HG02642 (cell line): ENCODE measurements at regions not wholly inside any gene's neighbourhood (a gene's known extent, or its start where the extent isn't known, plus 50 kb on each side); places are given as distances from the start of the nearest gene placed in this dataset.
"Not testable (repeated sequence)": the region's sequence is repeated elsewhere in the genome, so short reads cannot be mapped to it uniquely, and the experiment has no call there.

ENCODE experiments used
- ATAC-seq: cut with Tn5 transposase; IDR thresholded peaks from one replicate; pipeline ENCODE4 v1.9.1; 2021; ENCODE audit warnings: mild to moderate bottlenecking; ENCODE audit not compliant: unreplicated experiment, poor library complexity

- ATAC-seq: not testable (repeated sequence)
Observed at GRCh38 chr5:7263398-7264015, 132.4 kb upstream of the ADCY2 start.

- not testable (repeated sequence) for ATAC-seq
Observed at GRCh38 chr5:7265776-7266175, 130.2 kb upstream of the ADCY2 start.

DNA sequence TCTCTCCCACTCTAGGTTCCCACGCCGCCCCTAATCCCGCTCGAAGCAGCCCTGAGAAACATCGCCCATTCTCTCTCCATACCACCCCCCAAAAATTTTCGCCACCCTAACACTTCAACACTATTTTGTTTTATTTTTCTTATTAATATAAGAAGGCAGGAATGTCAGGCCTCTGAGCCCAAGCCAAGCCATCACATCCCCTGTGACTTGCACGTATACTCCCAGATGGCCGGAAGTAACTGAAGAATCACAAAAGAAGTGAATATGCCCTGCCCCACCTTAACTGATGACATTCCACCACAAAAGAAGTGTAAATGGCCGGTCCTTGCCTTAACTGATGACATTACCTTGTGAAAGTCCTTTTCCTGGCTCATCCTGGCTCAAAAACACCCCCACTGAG, 127.2 kb upstream of the ADCY2 start:
- not testable (repeated sequence) for ATAC-seq

DNA sequence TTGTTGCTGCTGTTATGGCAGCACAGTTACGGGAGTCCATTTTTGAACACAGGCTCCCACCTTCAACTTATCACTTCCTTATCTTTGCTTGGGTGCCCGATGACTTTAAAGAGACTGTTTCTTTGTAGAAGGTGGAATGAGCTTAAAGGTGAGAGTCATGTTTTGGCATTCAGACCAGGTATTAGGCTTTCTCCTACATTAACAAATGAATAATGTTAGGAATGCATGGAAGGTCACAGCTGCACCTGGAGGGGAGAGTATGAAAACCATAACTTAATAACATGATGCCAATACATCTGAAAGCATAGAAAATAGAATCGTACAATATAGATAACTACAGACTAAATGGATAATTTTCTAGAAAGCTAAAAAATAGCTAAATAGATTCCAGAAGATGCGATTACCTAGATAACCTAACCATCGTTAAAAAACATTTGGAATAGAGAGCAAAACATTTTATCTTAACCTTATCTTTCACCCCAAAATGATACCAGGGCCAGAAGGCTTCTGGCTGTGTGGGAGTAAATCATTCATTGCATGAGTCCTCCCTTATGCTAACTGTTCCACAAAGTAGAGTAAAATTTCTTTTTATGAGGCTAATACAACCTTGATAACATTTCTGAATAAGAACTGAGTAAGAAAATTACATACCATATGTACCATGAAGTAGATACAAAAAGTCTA, 126.2 kb upstream of the ADCY2 start:
- no peak for ATAC-seq

GRCh38 chr5:7271435-7272084, 124.4 kb upstream of the ADCY2 start:
- no peak for ATAC-seq

GRCh38 chr5:7272408-7272965, 123.5 kb upstream of the ADCY2 start:
- ATAC-seq: no peak

DNA sequence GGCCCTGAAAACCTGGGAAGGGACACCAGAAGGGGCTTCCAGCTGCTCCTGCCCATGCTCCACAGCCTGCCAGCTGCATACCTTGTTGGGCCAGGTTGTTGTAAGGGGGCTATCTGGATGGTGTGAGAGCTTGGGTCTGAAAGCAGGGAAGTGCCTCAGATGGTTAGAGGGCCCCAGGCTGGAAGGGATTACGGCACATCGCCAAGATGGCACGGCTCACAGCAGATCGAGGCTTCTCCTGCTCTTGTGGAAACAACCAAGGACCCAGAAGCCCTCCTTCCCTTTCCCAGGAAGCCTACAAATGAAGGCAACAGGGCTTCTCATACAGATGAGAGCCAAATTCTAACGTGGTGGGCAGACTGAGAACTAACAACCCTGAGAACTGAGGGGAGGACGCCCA, 121.7 kb upstream of the ADCY2 start:
- ATAC-seq: no peak

- not testable (repeated sequence) for ATAC-seq
Observed at GRCh38 chr5:7289634-7290033, 106.3 kb upstream of the ADCY2 start.

- not testable (repeated sequence) for ATAC-seq
Observed at GRCh38 chr5:7297821-7298220, 98.1 kb upstream of the ADCY2 start.

- ATAC-seq: not testable (repeated sequence)
Observed at GRCh38 chr5:7299731-7300130, 96.2 kb upstream of the ADCY2 start.

GRCh38 chr5:7305000-7305674, 90.8 kb upstream of the ADCY2 start:
- ATAC-seq: not testable (repeated sequence)

DNA sequence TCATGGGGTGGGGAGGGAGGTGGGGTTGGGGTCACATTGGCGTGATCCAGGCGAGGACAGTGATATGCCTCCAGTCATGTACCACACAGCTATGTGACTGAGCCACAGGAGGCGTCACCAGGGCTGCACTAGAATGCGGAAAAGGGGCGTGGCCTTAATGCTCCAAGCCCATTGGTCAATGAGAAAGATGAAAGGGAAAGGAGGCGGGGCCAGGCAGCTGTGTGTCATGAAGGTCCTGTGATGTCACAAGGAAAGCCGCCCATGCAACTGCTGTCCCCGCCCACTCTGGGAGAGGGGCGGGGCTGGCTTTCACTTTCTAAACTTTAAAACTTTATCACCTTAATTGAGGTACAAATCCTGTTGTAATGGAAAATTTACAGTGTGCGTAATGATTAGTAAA, 89.4 kb upstream of the ADCY2 start:
- not testable (repeated sequence) for ATAC-seq

DNA sequence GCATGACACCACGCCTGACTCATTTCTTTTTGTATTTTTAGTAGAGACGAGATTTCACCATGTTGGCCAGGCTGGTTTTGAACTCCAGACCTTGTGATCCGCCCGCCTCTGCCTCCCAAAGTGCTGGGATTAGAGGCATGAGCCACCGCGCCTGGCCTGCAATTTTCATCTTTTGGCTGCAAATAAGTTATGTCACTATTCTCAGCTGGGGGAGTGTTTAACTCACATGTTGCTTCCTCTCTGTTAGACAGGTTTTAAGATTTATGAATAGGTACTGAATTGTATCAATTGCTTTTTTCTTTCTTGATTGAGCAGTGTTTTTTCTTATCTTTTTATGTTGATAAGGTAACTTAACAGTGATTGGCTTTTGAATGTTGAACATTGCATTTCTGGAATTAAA, 88.2 kb upstream of the ADCY2 start:
- not testable (repeated sequence) for ATAC-seq

- not testable (repeated sequence) for ATAC-seq
Observed at GRCh38 chr5:7309715-7310114, 86.2 kb upstream of the ADCY2 start.

- ATAC-seq: not testable (repeated sequence)
Observed at GRCh38 chr5:7310656-7311055, 85.3 kb upstream of the ADCY2 start.

- no peak for ATAC-seq
Observed at GRCh38 chr5:7315118-7315517, 80.8 kb upstream of the ADCY2 start.

DNA sequence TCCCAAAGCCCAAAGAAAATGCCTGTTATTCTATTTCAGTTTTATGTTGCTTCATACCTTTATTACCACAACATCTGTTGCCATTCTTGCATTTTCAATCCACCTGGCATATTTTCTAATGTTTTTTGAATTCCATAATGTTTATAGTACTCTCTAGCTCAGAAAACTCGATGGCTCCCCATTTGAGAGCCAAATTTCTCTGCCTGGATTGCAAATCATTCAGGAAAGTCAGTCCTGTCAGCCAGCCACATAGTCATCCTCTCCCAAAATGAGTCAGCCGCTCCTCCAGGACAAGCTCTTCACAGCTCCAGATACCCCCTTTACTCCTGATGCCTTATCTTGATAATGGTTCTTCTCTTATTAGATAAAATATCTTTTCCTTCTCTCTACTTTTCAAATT, 78.2 kb upstream of the ADCY2 start:
- ATAC-seq: no peak

- ATAC-seq: no peak
Observed at GRCh38 chr5:7320701-7321301, 75.1 kb upstream of the ADCY2 start.

- ATAC-seq: no peak
Observed at GRCh38 chr5:7321724-7322123, 74.2 kb upstream of the ADCY2 start.

DNA sequence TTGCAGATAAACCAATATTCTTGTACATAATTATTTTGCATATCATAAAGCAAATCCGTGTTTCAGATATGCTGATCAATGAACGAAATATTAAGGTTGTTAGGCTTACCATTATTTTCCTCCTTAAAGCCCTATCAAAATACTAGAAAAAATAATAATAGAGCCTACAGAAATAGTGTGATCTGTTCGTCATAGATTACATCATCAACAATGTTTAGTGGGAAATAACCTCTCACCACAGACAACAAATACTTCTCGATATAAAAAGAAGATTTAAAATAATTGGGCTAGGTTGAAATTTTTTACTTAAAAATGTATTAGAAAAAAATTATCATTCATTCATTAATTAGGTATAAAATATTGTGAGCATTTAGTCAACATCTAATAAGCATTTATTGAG, 71.0 kb upstream of the ADCY2 start:
- ATAC-seq: no peak
